DMS79 (cell line): ENCODE measurements at regions not wholly inside any gene's neighbourhood (a gene's known extent, or its start where the extent isn't known, plus 50 kb on each side); places are given as distances from the start of the nearest gene placed in this dataset.
"Not testable (repeated sequence)": the region's sequence is repeated elsewhere in the genome, so short reads cannot be mapped to it uniquely, and the experiment has no call there.

Experiments used
- DNase-seq: peaks from one replicate; lab custom pipeline; 2025; lab: John Stamatoyannopoulos, UW

- no peak for DNase-seq
Measured at GRCh38 chr3:40645883-40646282, 121.1 kb downstream of the ZNF621 start.

- DNase-seq = no peak
Measured at GRCh38 chr3:40649346-40649745, 124.6 kb downstream of the ZNF621 start.

GRCh38 chr3:40652072-40652471, 127.3 kb downstream of the ZNF621 start:
- DNase-seq = no peak

- DNase-seq = no peak
Measured at GRCh38 chr3:40653001-40653400, 128.2 kb downstream of the ZNF621 start.

- DNase-seq = no peak
Measured at GRCh38 chr3:40653878-40654277, 129.1 kb downstream of the ZNF621 start.

GRCh38 chr3:40655551-40655950, 130.8 kb downstream of the ZNF621 start:
- no peak for DNase-seq

GRCh38 chr3:40657623-40658022, 132.9 kb downstream of the ZNF621 start:
- no peak for DNase-seq

GRCh38 chr3:40658305-40658704, 133.5 kb downstream of the ZNF621 start:
- no peak for DNase-seq

GRCh38 chr3:40660554-40660953, 135.8 kb downstream of the ZNF621 start:
- no peak for DNase-seq

- no peak for DNase-seq
Measured at GRCh38 chr3:40661284-40661683, 136.5 kb downstream of the ZNF621 start.

GRCh38 chr3:40663280-40663679, 138.5 kb downstream of the ZNF621 start:
- no peak for DNase-seq

GRCh38 chr3:40669176-40669575, 144.4 kb downstream of the ZNF621 start:
- DNase-seq = no peak

GRCh38 chr3:40672861-40673260, 148.1 kb downstream of the ZNF621 start:
- no peak for DNase-seq

GRCh38 chr3:40677321-40677720, 152.6 kb downstream of the ZNF621 start:
- no peak for DNase-seq

GRCh38 chr3:40677749-40678148, 153.0 kb downstream of the ZNF621 start:
- DNase-seq = no peak

- no peak for DNase-seq
Measured at GRCh38 chr3:40679290-40679689, 154.5 kb downstream of the ZNF621 start.

GRCh38 chr3:40680685-40681657, 156.2 kb downstream of the ZNF621 start:
- no peak for DNase-seq

GRCh38 chr3:40681658-40682055, 156.9 kb downstream of the ZNF621 start:
- no peak for DNase-seq

- DNase-seq = no peak
Measured at GRCh38 chr3:40689837-40690236, 165.1 kb downstream of the ZNF621 start.

- DNase-seq = no peak
Measured at GRCh38 chr3:40690749-40691451, 166.1 kb downstream of the ZNF621 start.

GRCh38 chr3:40691452-40691861, 166.7 kb downstream of the ZNF621 start:
- no peak for DNase-seq

GRCh38 chr3:40695848-40696247, 171.1 kb downstream of the ZNF621 start:
- no peak for DNase-seq

GRCh38 chr3:40698611-40699010, 173.9 kb downstream of the ZNF621 start:
- DNase-seq = not testable (repeated sequence)
